Coronary artery (tissue), 2 donors: ENCODE measurements at regions not wholly inside any gene's neighbourhood (a gene's known extent, or its start where the extent isn't known, plus 50 kb on each side); places are given as distances from the start of the nearest gene placed in this dataset.
"Not testable (repeated sequence)": the region's sequence is repeated elsewhere in the genome, so short reads cannot be mapped to it uniquely, and the experiment has no call there.

Experiments
- DNase-seq: peaks from one replicate; pipeline ENCODE4 v3.0.0-alpha.2; 2017; ENCODE audit warnings: low spot score
- H3K27ac ChIP-seq, 2 donors: fragments of 200-600 bp; sonication (generic); one replicate each; pipeline ENCODE4 v1.5.1; 2016 to 2019
- H3K4me3 ChIP-seq: fragments of 200-600 bp; sonication (generic); 2 replicates; pipeline ENCODE4 v1.5.1; 2016; ENCODE audit warnings: mild to moderate bottlenecking, moderate library complexity
- CTCF ChIP-seq: fragments of 200-600 bp; sonication (generic); IDR thresholded peaks from one replicate; pipeline ENCODE4 v1.5.1; 2019; ENCODE audit warnings: antibody characterized with exemption

- no peak for DNase-seq
- no peak overlapping the region for H3K27ac ChIP-seq
- no peak overlapping the region for H3K4me3 ChIP-seq
- TF ChIP-seq CTCF = no peak
Observed at GRCh38 chr11:115617767-115618166, 113.6 kb upstream of the CADM1 start.

GRCh38 chr11:115616971-115617370, 112.8 kb upstream of the CADM1 start:
- TF ChIP-seq CTCF = no peak
- DNase-seq = no peak

GRCh38 chr11:115613986-115614632, 109.9 kb upstream of the CADM1 start:
- TF ChIP-seq CTCF = no peak
- no peak for DNase-seq
- H3K27ac ChIP-seq = no peak overlapping the region
- H3K4me3 ChIP-seq = no peak overlapping the region

More at GRCh38 chr11:115616971-115617370, 112.8 kb upstream of the CADM1 start:
- no peak overlapping the region for H3K27ac ChIP-seq
- no peak overlapping the region for H3K4me3 ChIP-seq

- no peak for DNase-seq
- H3K4me3 ChIP-seq = no peak overlapping the region
- H3K27ac ChIP-seq = no peak overlapping the region
- no peak for TF ChIP-seq CTCF
Observed at GRCh38 chr11:115613004-115613403, 108.8 kb upstream of the CADM1 start.

GRCh38 chr11:115612046-115612730, 108.0 kb upstream of the CADM1 start:
- H3K27ac ChIP-seq = no peak overlapping the region
- no peak overlapping the region for H3K4me3 ChIP-seq
- TF ChIP-seq CTCF = no peak
- DNase-seq = no peak

GRCh38 chr11:115611343-115611742, 107.1 kb upstream of the CADM1 start:
- Histone ChIP-seq H3K27ac (no peak overlapping the region), H3K4me3 (no peak overlapping the region)
- TF ChIP-seq CTCF = no peak
- no peak for DNase-seq

- TF ChIP-seq CTCF = no peak
- Histone ChIP-seq H3K4me3 (no peak overlapping the region), H3K27ac (no peak overlapping the region)
- DNase-seq = no peak
Observed at GRCh38 chr11:115610908-115611307, 106.7 kb upstream of the CADM1 start.

GRCh38 chr11:115610234-115610633, 106.0 kb upstream of the CADM1 start:
- not testable (repeated sequence) for H3K4me3 ChIP-seq, DNase-seq, H3K27ac ChIP-seq
